Femur (tissue), 1 donor: ENCODE measurements at regions not wholly inside any gene's neighbourhood (a gene's known extent, or its start where the extent isn't known, plus 50 kb on each side); places are given as distances from the start of the nearest gene placed in this dataset.
"Not testable (repeated sequence)": the region's sequence is repeated elsewhere in the genome, so short reads cannot be mapped to it uniquely, and the experiment has no call there.

ENCODE experiments used
- DNase-seq: peaks from one replicate; pipeline ENCODE4 v3.0.0-alpha.2; 2017

GRCh38 chr14:97994020-97994531 lies 1196.9 kb downstream of the VRK1 start:
- no peak for DNase-seq

DNA sequence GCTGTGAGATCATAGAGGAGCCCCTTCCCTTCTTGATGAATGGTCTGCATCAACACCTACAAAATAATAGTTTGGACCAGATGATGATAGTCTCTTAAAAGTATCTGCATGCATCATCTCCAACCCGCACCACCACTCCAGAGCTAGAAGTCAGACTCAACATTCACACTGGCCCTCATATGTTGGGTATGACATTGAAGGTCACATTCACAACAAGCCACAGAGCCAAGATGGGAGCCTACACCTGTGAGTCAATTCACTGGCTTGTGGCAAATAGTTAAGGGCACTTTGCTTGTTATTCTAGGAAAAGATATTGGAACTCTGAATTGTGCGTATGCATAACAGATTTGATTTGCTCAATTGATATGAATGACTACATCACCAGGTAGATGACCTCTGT lies 1197.9 kb downstream of the VRK1 start:
- DNase-seq: no peak

DNA sequence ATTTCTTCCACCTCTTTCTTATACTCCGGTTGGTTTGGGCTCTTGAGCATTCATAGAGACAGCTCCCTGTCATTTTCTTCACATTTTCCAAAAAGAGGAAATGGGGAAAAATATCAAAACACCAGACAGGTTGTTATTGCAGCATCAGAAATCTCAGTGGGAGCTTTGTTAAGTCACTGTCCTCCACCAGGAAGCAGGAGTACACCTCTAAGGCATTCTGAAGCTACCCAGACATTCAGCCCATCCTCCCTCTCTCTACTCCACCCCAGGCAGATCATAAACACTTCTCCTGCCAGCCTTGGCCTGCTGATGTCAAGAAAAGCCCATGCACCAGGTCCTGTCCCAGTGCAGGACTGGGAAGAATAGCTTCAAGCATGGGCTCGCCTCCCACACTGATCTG lies 1198.3 kb downstream of the VRK1 start:
- no peak for DNase-seq

GRCh38 chr14:98006008-98006407 lies 1208.8 kb downstream of the VRK1 start:
- DNase-seq: no peak

DNA sequence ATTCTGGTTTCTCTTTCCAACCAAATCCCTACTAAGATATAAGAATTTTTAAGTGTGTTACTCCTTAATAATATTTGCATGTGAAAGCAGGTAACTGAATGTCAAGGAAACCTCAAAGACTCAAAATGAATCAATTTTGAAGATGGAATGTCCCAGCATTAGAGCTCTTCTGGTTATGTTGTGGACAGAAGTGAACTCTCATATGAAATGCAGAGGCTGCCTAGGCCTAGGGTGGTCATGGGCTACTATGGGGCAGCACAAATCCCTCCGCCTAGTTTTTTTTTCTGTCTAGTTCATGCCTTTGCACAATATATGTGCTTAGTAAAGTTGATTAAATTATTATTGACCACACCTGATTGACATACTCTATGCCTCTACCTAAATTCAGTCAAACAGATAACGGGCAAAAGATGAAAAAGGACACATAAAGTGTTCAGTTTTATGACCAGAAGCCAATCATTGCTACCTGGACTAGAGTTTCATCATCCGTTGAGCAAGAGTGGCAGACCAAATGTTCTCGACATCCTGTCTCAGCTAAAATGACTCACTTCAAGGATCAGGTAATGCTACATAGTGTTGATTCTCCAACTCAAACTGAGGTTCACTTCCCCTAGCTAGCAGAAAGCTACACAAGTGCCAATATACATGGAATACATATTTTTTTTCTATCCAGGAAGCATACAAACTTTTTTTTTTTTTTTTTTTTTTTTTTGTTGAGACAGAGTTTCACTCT lies 1211.4 kb downstream of the VRK1 start:
- DNase-seq: no peak

- DNase-seq: not testable (repeated sequence)
Observed at GRCh38 chr14:98009177-98009576, 1212.0 kb downstream of the VRK1 start.

GRCh38 chr14:98010784-98011183 lies 1213.6 kb downstream of the VRK1 start:
- DNase-seq: no peak

DNA sequence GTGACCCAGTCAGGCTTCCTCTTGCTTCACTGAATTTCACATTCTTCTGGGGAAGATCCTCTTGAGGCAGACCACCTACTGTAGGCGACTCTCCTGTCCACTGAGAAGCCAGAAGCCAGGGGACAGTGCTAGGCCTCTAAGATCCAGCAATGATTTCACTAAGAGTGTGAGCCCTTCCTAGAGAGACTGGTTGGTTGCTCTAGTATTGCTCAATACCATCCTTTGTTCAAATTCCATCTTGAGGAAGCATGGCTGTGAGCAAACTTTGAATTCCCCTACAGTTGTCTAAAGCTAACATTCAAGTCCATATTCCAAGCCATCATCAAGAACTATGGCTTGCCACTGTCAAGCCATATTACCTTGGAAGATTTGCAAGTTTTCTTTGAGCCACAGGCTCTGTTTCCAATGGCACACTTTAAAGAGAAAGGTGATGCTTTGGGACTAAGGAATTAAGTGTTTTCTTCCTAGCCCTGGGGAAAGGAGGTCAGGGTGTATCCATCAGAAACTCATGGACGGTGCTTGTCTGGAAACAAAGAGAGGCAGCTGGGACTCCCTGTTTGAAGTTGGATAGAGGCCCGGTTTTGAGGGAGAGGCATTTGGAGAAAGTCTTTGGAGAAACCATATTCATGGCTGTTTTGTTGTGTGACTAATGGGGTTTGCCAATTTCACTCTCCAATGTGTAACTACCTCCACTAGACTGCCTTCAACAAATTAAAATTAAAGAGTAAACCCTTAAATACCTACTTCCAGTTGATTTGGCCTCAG lies 1217.9 kb downstream of the VRK1 start:
- no peak for DNase-seq

DNA sequence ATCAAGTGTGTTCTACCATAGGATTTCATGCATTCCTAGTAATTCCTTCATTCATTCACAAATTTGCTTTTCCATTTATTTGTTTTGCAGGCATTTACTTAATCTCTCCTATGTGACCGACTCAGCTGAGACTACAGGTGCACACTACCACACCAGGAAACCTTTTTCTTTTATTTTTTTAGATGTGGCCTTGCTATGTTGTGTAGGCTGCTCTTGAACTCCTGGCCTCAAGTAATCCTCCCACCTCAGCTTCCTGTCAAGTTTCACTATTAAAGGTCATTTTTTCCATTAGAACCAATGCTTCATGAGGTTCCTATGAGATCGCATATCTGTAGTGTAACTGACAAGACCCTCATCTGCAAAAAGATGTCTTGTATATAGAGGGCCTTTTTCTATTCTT lies 1218.7 kb downstream of the VRK1 start:
- no peak for DNase-seq

DNA sequence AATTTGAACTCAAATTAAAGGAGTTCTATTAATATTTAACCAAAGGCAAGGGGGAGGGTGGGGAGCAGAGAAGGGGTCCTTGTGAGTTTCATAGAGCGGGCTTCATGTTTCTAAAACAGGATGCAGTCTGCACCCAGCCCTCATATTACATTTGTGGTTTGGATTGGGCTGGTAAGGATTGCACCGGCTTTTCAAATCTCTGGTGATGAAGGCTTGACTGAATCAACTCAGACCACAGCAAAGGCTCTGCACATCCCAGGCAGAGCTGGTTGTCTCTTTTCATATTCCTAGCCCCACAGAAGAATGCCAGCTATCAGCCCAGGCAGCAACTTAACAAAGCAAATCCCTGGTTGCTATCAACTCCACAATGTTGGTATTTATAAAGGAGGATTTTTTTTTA lies 1221.4 kb downstream of the VRK1 start:
- no peak for DNase-seq

- no peak for DNase-seq
Observed at GRCh38 chr14:98022541-98023520, 1225.6 kb downstream of the VRK1 start.

DNA sequence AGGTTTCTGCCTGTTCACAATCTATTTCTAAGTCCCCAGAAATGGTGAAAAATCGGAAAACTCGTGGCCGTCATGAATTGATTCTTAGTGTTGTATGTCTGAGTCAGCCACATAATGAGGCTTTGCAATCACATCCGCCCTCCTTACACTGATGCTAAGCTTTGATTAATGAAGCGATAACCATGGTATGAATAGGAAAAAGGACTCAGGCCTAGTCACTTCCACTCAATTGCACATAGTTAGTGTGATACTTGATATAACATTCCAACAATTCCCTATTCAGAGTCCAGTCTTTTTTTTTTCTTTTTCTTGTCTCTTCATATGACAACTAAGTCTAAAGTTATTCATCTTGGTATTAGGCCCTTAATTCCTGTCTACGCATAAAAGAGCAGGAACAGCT lies 1231.0 kb downstream of the VRK1 start:
- no peak for DNase-seq

DNA sequence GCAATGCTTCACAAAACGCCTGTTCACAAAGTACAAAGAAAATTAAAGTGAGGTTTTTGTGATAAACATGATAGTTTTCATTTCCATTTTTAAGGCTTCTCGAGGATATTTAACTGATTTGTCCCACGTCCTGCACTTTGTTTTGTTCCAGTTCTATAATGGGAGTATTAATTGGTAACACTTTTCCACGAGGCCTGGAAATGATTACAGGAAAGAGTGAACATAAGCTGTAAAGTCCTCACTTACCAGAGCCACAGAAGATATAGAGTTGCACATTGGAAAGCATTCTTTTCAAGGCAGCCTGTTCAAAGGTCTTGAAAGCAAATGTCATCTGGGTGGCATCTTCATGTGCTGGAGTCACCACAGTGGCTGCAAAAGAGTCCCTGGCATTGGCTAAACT lies 1236.6 kb downstream of the BCL11B start:
- no peak for DNase-seq

- no peak for DNase-seq
Observed at GRCh38 chr14:98037831-98038230, 1234.2 kb downstream of the BCL11B start.

GRCh38 chr14:98056946-98057345 lies 1215.1 kb downstream of the BCL11B start:
- DNase-seq: no peak

GRCh38 chr14:98059106-98059505 lies 1212.9 kb downstream of the BCL11B start:
- DNase-seq: no peak

DNA sequence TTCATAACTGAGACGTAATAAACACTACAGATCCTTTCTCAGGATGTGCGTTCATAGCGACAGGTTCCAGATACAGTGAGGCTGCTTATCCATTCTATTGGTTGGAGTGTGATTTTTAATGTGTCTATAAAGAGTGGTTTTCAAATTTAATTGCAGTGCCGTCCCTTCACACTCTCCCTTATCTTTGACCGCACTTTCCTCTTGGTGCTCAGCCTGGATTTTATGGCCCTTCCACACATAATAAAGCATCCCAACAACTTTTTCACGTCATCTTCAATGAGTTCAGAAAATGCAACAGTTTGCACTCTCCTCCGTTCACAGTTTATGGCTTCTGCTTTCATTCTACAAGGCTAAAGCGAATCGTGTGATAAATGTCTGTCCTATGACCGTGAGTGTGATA lies 1209.9 kb downstream of the BCL11B start:
- DNase-seq: no peak

DNA sequence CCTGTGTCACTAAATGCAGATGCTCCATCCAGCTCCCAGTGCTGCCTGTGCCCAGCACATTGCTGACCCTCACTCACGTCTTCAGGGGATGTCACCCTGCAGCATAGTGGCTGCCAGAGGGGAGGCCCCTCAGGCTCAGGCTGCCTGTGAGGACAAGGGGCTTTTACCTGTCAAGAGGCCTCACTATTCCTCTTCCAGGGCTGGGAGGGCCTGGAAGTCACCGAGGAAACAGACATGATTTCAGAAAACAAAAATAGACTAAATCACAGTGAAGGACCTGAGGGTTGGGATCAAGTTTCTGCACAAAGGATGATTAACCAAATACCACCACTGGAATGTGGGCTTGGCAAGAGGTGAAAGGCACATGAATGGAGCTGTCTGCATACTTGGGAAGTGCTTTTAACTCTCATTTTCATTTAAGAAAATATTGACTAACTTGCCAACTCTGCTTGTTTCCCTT lies 1202.3 kb downstream of the BCL11B start:
- no peak for DNase-seq

- DNase-seq: no peak
Observed at GRCh38 chr14:98070536-98070935, 1201.5 kb downstream of the BCL11B start.

- DNase-seq: no peak
Observed at GRCh38 chr14:98074111-98074510, 1197.9 kb downstream of the BCL11B start.

- DNase-seq: no peak
Observed at GRCh38 chr14:98077176-98077575, 1194.8 kb downstream of the BCL11B start.

GRCh38 chr14:98082833-98083232 lies 1189.2 kb downstream of the BCL11B start:
- no peak for DNase-seq

DNA sequence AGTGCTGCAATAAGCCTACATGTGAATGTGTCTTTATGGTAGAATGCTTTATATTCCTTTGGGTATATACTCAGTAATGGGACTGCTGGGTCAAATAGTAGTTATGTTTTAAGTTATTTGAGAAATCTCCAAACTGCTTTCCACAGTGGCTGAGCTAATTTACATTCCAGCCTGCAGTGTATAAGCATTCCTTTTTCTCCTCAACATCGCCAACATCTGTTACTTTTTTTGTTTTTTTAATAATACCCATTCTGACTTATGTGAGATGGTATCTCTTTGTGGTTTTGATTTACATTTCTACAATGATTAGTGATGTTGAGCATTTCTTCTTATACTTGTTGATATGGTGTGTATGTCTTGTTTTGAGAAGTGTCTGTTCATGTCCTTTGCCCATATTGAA lies 1186.2 kb downstream of the BCL11B start:
- no peak for DNase-seq
